ENCODE measurements at regions not wholly inside any gene's neighbourhood (a gene's known extent, or its start where the extent isn't known, plus 50 kb on each side); places are given as distances from the start of the nearest gene placed in this dataset.
A peak's percentile ranks its signal among the peaks of the same experiment; 100 is the strongest.
"Not testable (repeated sequence)": the region's sequence is repeated elsewhere in the genome, so short reads cannot be mapped to it uniquely, and the experiment has no call there.

GRCh38 chr1:58836408-58836807, 52.6 kb upstream of the JUN start:
- DNase-seq (ENCODE audit: extremely low read depth, low read depth): no peak

GRCh38 chr1:58837886-58838285, 54.0 kb upstream of the JUN start:
- DNase-seq (ENCODE audit: extremely low read depth, low read depth): no peak

- DNase-seq (ENCODE audit: extremely low read depth, low read depth): no peak
These were observed 55.4 kb upstream of the JUN start for GRCh38 chr1:58839147-58839795.

GRCh38 chr1:58839846-58840835, 56.3 kb upstream of the JUN start:
- DNase-seq (ENCODE audit: extremely low read depth, low read depth): no peak

GRCh38 chr1:58841455-58841854, 57.6 kb upstream of the JUN start:
- no peak for DNase-seq (ENCODE audit: extremely low read depth, low read depth)

GRCh38 chr1:58842941-58843340, 59.1 kb upstream of the JUN start:
- no peak for DNase-seq (ENCODE audit: extremely low read depth, low read depth)

GRCh38 chr1:58844176-58844575, 60.3 kb upstream of the JUN start:
- DNase-seq (ENCODE audit: extremely low read depth, low read depth): no peak

GRCh38 chr1:58845942-58846341, 62.1 kb upstream of the JUN start:
- DNase-seq (ENCODE audit: extremely low read depth, low read depth): no peak

- DNase-seq (ENCODE audit: extremely low read depth, low read depth): peak; percentile 55
These were observed 65.1 kb upstream of the JUN start for GRCh38 chr1:58848818-58849411.

- DNase-seq (ENCODE audit: extremely low read depth, low read depth): no peak
These were observed 65.7 kb upstream of the JUN start for GRCh38 chr1:58849551-58849950.

GRCh38 chr1:58850636-58851035, 66.8 kb upstream of the JUN start:
- DNase-seq (ENCODE audit: extremely low read depth, low read depth): no peak

GRCh38 chr1:58852731-58853485, 69.1 kb upstream of the JUN start:
- DNase-seq (ENCODE audit: extremely low read depth, low read depth): no peak

- DNase-seq (ENCODE audit: extremely low read depth, low read depth): no peak
These were observed 70.7 kb upstream of the JUN start for GRCh38 chr1:58854576-58854975.

GRCh38 chr1:58855274-58856165, 71.7 kb upstream of the JUN start:
- no peak for DNase-seq (ENCODE audit: extremely low read depth, low read depth)

GRCh38 chr1:58856281-58856680, 72.4 kb upstream of the JUN start:
- not testable (repeated sequence) for DNase-seq (ENCODE audit: extremely low read depth, low read depth)

- no peak for DNase-seq (ENCODE audit: extremely low read depth, low read depth)
These were observed 74.1 kb upstream of the JUN start for GRCh38 chr1:58857680-58858673.

- no peak for DNase-seq (ENCODE audit: extremely low read depth, low read depth)
These were observed 76.1 kb upstream of the JUN start for GRCh38 chr1:58859769-58860485.

GRCh38 chr1:58861076-58861475, 77.2 kb upstream of the JUN start:
- no peak for DNase-seq (ENCODE audit: extremely low read depth, low read depth)

Data from NCI-H460 (cell line).